Fibroblast of lung (primary cell): ENCODE measurements at regions not wholly inside any gene's neighbourhood (a gene's known extent, or its start where the extent isn't known, plus 50 kb on each side); places are given as distances from the start of the nearest gene placed in this dataset.

ENCODE experiments used
- CTCF ChIP-seq, 2 donors: IDR thresholded peaks in 1 of 2; conservative IDR thresholded peaks in 1 of 2; 1 replicate in 1 of 2; 2 replicates in 1 of 2; pipeline ENCODE4 v1.5.1; 2011 to 2012; ENCODE audit warnings: low read length in 2 of 2, control low read depth in 1 of 2, inconsistent platforms in 1 of 2, low read depth in 1 of 2, mild to moderate bottlenecking in 1 of 2
- EZH2 ChIP-seq: IDR thresholded peaks from 2 replicates; pipeline ENCODE4 v1.5.1; 2012; ENCODE audit warnings: low read length, control low read depth, mild to moderate bottlenecking; ENCODE audit errors: missing control alignments

GRCh38 chr6:145151624-145152023 is 583.7 kb downstream of the EPM2A start:
- no peak for TF ChIP-seq EZH2
- TF ChIP-seq CTCF (conservative IDR thresholded peaks at IDR 0.05 in 1 of 2, IDR thresholded peaks at IDR 0.05 in 1 of 2; ENCODE audit: low read depth in 1 of 2, low read length in 2 of 2), result no peak
